22Rv1 (cell line): ENCODE measurements at regions not wholly inside any gene's neighbourhood (a gene's known extent, or its start where the extent isn't known, plus 50 kb on each side); places are given as distances from the start of the nearest gene placed in this dataset.

Source experiments
- CTCF ChIP-seq: fragments of 450-650 bp; IDR thresholded peaks from 2 replicates; pipeline ENCODE4 v1.5.1; 2017; ENCODE audit warnings: mild to moderate bottlenecking
- ZFX ChIP-seq: fragments of 450-650 bp; IDR thresholded peaks from 2 replicates; pipeline ENCODE4 v1.6.1; 2017; ENCODE audit warnings: antibody characterized with exemption, borderline replicate concordance

- TF ChIP-seq CTCF (no peak), ZFX (no peak)
These were observed 161.0 kb upstream of the ID2 start for GRCh38 chr2:8520791-8521344.
